Ishikawa (cell line): ENCODE measurements at regions not wholly inside any gene's neighbourhood (a gene's known extent, or its start where the extent isn't known, plus 50 kb on each side); places are given as distances from the start of the nearest gene placed in this dataset.

Experiments used
- CEBPB ChIP-seq: IDR thresholded peaks from 2 replicates; pipeline ENCODE4 v1.6.1; 2012
- CREB1 ChIP-seq: IDR thresholded peaks from 2 replicates; pipeline ENCODE4 v1.6.1; 2012; ENCODE audit warnings: low read depth
- EGR1 ChIP-seq: IDR thresholded peaks from 2 replicates; pipeline ENCODE4 v1.6.1; 2012
- EP300 ChIP-seq: IDR thresholded peaks from 2 replicates; pipeline ENCODE4 v1.6.1; 2012; ENCODE audit warnings: borderline replicate concordance
- FOXM1 ChIP-seq: IDR thresholded peaks from 2 replicates; pipeline ENCODE4 v1.6.1; 2012; ENCODE audit warnings: low read depth, borderline replicate concordance
- NFIC ChIP-seq: IDR thresholded peaks from 2 replicates; pipeline ENCODE4 v1.6.1; 2012
- RAD21 ChIP-seq: IDR thresholded peaks from 2 replicates; pipeline ENCODE4 v1.6.1; 2012; ENCODE audit warnings: low read depth
- TAF1 ChIP-seq: IDR thresholded peaks from 2 replicates; pipeline ENCODE4 v1.6.1; 2012; ENCODE audit warnings: low read depth, mild to moderate bottlenecking
- TCF12 ChIP-seq: IDR thresholded peaks from 2 replicates; pipeline ENCODE4 v1.6.1; 2012; ENCODE audit warnings: low read depth
- TEAD4 ChIP-seq: IDR thresholded peaks from 2 replicates; pipeline ENCODE4 v1.6.1; 2012
- YY1 ChIP-seq: IDR thresholded peaks from 2 replicates; pipeline ENCODE4 v1.6.1; 2012; ENCODE audit warnings: low read depth
- ZBTB7A ChIP-seq: IDR thresholded peaks from 2 replicates; pipeline ENCODE4 v1.6.1; 2012; ENCODE audit warnings: low read depth
- TF ChIP-seq, protein P1 (sequence below): IDR thresholded peaks from 2 replicates; pipeline ENCODE4 v1.6.1; 2012
- TF ChIP-seq, protein P2 (sequence below): IDR thresholded peaks from 2 replicates; pipeline ENCODE4 v1.6.1; 2012
- TF ChIP-seq, protein P3 (sequence below): IDR thresholded peaks from 2 replicates; pipeline ENCODE4 v1.6.1; 2012; ENCODE audit warnings: low read depth, mild to moderate bottlenecking

DNA sequence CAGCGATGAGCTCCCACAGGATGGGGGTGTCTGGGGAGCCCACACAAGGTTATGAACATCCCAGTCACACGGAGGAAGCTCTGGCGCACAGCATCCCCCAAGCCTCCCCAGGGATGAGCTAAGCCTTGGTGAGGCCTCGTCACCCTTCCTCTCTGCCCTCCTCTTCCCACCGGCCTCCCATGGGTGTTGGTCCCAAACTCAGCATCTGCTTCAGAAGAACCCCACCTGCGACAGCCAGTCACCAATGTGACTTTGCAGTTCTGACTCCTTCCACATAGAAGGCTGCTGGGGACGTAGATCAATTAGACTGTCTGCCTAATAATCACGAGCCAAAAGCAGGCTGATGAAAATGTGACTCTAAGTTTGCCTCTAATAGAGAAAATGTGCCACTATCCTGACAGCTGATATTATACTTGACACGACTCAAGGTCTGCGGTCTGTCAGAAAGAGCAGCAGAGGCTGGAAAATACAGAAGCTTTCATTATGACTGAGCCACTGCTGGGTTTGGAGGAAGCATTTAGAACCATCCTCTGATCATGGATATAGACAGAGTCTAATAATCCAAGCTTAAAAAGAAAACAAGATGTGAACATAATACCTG is 116.0 kb upstream of the PFKP start:
- TF ChIP-seq EP300 (no peak), TEAD4 (no peak), CREB1 (no peak), ZBTB7A (no peak), TCF12 (no peak), RAD21 (no peak), NFIC (no peak), YY1 (no peak), EGR1 (no peak), CEBPB (no peak)
- TF ChIP-seq, protein P1, sequence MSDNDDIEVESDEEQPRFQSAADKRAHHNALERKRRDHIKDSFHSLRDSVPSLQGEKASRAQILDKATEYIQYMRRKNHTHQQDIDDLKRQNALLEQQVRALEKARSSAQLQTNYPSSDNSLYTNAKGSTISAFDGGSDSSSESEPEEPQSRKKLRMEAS = no peak
- TF ChIP-seq, protein P2, sequence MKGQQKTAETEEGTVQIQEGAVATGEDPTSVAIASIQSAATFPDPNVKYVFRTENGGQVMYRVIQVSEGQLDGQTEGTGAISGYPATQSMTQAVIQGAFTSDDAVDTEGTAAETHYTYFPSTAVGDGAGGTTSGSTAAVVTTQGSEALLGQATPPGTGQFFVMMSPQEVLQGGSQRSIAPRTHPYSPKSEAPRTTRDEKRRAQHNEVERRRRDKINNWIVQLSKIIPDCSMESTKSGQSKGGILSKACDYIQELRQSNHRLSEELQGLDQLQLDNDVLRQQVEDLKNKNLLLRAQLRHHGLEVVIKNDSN = no peak

DNA sequence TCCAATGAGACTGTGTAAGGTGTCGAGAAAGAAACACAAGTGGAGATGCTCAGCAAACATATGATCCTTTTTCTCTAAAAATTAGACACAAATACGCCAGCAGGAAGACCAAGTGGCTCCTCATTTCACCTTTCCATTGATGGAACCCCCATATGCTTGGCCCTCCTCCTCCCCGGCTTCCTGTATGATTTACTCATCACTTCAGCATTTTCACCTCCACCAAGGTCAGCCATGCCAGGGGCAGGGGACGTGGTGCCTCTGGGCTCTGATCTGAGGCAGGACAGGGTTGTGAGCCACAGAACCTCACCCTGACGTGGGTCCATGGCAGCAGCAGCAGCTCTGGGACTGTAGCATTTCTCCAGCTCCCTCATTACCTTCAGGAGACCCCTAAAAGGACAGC is 116.8 kb upstream of the PFKP start:
- TF ChIP-seq RAD21 = no peak
- no peak for TF ChIP-seq YY1
- TF ChIP-seq, protein P3, sequence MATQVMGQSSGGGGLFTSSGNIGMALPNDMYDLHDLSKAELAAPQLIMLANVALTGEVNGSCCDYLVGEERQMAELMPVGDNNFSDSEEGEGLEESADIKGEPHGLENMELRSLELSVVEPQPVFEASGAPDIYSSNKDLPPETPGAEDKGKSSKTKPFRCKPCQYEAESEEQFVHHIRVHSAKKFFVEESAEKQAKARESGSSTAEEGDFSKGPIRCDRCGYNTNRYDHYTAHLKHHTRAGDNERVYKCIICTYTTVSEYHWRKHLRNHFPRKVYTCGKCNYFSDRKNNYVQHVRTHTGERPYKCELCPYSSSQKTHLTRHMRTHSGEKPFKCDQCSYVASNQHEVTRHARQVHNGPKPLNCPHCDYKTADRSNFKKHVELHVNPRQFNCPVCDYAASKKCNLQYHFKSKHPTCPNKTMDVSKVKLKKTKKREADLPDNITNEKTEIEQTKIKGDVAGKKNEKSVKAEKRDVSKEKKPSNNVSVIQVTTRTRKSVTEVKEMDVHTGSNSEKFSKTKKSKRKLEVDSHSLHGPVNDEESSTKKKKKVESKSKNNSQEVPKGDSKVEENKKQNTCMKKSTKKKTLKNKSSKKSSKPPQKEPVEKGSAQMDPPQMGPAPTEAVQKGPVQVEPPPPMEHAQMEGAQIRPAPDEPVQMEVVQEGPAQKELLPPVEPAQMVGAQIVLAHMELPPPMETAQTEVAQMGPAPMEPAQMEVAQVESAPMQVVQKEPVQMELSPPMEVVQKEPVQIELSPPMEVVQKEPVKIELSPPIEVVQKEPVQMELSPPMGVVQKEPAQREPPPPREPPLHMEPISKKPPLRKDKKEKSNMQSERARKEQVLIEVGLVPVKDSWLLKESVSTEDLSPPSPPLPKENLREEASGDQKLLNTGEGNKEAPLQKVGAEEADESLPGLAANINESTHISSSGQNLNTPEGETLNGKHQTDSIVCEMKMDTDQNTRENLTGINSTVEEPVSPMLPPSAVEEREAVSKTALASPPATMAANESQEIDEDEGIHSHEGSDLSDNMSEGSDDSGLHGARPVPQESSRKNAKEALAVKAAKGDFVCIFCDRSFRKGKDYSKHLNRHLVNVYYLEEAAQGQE = no peak

DNA sequence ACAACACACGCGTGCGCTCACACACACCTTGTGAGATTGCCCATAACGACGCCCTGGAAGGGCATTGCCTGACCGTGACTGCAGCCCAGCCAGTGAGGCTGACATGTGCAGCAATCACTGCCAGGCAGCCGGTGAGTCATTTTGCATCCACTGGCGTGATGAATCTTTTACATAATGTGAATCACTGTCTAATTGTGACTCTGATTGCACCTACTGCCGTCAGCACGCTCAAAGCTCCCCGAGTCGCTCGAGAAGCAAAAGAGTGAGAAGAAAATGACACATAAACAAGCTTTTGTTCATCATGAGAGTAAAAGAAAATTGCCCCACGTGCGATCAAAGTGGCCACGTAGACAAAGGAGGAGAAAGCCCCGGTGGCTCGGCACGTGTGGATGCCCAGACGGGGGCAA is 117.4 kb upstream of the PFKP start:
- no peak for TF ChIP-seq TEAD4
- TF ChIP-seq FOXM1 = no peak
- TF ChIP-seq, protein P1 = no peak
- TF ChIP-seq CEBPB = no peak

DNA sequence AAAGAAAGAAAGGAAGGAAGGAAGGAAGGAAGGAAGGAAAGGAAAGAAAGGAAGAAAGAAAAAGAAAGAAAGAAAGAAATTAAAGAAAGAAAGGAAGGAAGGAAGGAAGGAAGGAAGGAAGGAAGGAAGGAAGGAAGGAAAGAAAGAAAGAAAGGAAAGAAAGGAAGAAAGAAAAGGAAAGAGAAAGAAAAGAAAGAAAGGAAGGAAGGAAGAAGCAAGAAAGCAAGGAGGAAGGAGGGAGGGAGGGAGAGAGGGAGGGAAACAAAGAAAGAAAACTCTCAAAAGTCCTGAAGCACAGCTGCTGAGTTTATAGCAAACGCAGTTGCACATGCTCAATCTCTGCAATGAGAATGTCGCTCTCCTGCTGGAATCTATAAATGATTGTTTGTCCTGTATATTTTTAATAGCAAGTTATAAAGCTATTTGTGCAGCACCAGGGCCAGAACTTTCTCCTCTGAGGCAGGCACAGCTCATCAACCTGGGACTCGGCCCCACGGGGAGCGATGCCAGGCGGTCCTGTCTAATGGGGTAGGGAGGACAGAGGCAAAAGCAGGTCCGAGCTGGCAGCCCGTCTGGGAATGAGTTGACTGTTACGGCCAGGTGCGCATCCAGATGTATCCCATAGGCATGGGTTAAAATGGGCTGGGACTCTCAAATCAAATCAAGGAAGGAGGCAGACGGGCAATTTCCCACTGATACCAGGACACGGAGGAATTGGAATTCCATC is 118.0 kb upstream of the PFKP start:
- TF ChIP-seq, protein P2 = no peak
- no peak for TF ChIP-seq TEAD4
- no peak for TF ChIP-seq CEBPB
- TF ChIP-seq TCF12 = no peak
- TF ChIP-seq, protein P3 = no peak
- TF ChIP-seq CREB1 = no peak
- TF ChIP-seq EGR1 = no peak
- no peak for TF ChIP-seq NFIC

DNA sequence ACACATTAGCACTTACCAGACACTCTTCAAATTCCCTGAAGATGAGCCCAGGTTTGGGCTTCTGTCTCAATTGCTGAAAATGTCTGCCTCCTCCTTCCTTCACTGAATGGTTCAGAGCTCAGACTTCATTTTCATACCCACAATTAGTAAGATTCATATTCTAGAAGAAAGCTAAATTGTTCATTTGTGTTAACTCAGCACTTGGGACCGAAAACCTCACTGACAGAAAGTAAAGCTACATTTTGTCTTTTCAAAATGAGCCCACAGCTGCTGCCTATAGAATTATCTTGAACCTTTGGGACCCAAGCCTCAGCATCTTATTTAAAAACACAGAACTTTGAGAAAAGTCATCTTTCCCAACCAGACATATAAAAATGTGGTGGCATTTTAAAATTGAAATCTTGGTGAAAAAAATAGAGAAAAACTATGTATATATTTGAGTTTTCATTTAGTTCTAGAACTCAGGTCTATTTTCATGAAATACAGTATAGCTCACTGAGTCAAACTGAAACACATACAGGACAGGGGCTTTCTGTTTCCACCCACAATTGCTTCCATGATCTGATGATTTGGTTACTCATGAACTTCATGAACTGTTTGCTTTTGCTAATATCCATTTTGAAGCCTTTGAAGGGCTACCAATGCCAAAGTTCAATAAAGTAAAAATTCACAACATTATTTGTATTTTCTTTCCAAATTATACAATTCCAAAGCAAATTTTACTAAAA is 119.1 kb upstream of the PFKP start:
- TF ChIP-seq, protein P3 = no peak
- TF ChIP-seq YY1 (no peak), NFIC (no peak), EP300 (no peak), CREB1 (no peak), TAF1 (no peak), TCF12 (no peak), RAD21 (no peak), TEAD4 (no peak), CEBPB (no peak), ZBTB7A (no peak), FOXM1 (no peak), EGR1 (no peak)
- TF ChIP-seq, protein P1 = no peak
- TF ChIP-seq, protein P2 = no peak
